Fibroblast of lung (primary cell): ENCODE measurements at regions not wholly inside any gene's neighbourhood (a gene's known extent, or its start where the extent isn't known, plus 50 kb on each side); places are given as distances from the start of the nearest gene placed in this dataset.

Experiments
- DNase-seq, 2 donors: peaks; one replicate each; pipeline versions ENCODE4 v3.0.0 to v3.0.0-alpha.2; 2010; ENCODE audit warnings: low read depth in 2 of 2
- H2AFZ ChIP-seq: 2 replicates; pipeline ENCODE4 v1.5.1; 2012; ENCODE audit warnings: low read length, control low read depth, inconsistent platforms
- H3K27ac ChIP-seq: 2 replicates; pipeline ENCODE4 v1.5.1; 2011; ENCODE audit warnings: low read length, control low read depth; ENCODE audit not compliant: insufficient read depth
- H3K27me3 ChIP-seq: 2 replicates; pipeline ENCODE4 v1.5.1; 2011; ENCODE audit warnings: mild to moderate bottlenecking, low read length; ENCODE audit not compliant: control insufficient read depth, insufficient read depth
- H3K36me3 ChIP-seq: 2 replicates; pipeline ENCODE4 v1.5.1; 2011; ENCODE audit warnings: low read length; ENCODE audit not compliant: control insufficient read depth, insufficient read depth
- H3K4me1 ChIP-seq: 2 replicates; pipeline ENCODE4 v1.5.1; 2011; ENCODE audit warnings: low read length; ENCODE audit not compliant: control insufficient read depth, insufficient read depth; ENCODE audit errors: extremely low read depth
- H3K4me2 ChIP-seq: 2 replicates; pipeline ENCODE4 v1.5.1; 2011; ENCODE audit warnings: low read length, control low read depth; ENCODE audit not compliant: insufficient read depth; ENCODE audit errors: extremely low read depth
- H3K4me3 ChIP-seq, 4 experiments: fragments of 200-600 bp in 1 of 4; sonication (generic) in 1 of 4; replicated peaks in 1 of 4; 2 replicates each; pipeline ENCODE4 v1.5.1; 2011 to 2016; ENCODE audit warnings: low read length in 4 of 4, low read depth in 3 of 4, mild to moderate bottlenecking in 3 of 4, control low read depth in 2 of 4, inconsistent platforms in 1 of 4, mixed read lengths in 1 of 4; ENCODE audit not compliant: insufficient read depth in 1 of 4; ENCODE audit errors: control extremely low read depth in 1 of 4
- H3K79me2 ChIP-seq: 2 replicates; pipeline ENCODE4 v1.5.1; 2012; ENCODE audit warnings: mild to moderate bottlenecking, low read length, inconsistent platforms; ENCODE audit not compliant: control insufficient read depth, insufficient read depth
- H3K9ac ChIP-seq: 2 replicates; pipeline ENCODE4 v1.5.1; 2011; ENCODE audit warnings: mild to moderate bottlenecking, low read length, control low read depth; ENCODE audit not compliant: insufficient read depth
- H3K9me3 ChIP-seq: 2 replicates; pipeline ENCODE4 v1.5.1; 2012; ENCODE audit warnings: low read depth, low read length; ENCODE audit not compliant: control insufficient read depth, insufficient read depth
- H4K20me1 ChIP-seq: 2 replicates; pipeline ENCODE4 v1.5.1; 2011; ENCODE audit warnings: low read length; ENCODE audit not compliant: control insufficient read depth, insufficient read depth; ENCODE audit errors: extremely low read depth
- CTCF ChIP-seq, 2 donors: IDR thresholded peaks in 1 of 2; conservative IDR thresholded peaks in 1 of 2; 1 replicate in 1 of 2; 2 replicates in 1 of 2; pipeline ENCODE4 v1.5.1; 2011 to 2012; ENCODE audit warnings: low read length in 2 of 2, control low read depth in 1 of 2, inconsistent platforms in 1 of 2, low read depth in 1 of 2, mild to moderate bottlenecking in 1 of 2
- EZH2 ChIP-seq: IDR thresholded peaks from 2 replicates; pipeline ENCODE4 v1.5.1; 2012; ENCODE audit warnings: low read length, control low read depth, mild to moderate bottlenecking; ENCODE audit errors: missing control alignments

DNA sequence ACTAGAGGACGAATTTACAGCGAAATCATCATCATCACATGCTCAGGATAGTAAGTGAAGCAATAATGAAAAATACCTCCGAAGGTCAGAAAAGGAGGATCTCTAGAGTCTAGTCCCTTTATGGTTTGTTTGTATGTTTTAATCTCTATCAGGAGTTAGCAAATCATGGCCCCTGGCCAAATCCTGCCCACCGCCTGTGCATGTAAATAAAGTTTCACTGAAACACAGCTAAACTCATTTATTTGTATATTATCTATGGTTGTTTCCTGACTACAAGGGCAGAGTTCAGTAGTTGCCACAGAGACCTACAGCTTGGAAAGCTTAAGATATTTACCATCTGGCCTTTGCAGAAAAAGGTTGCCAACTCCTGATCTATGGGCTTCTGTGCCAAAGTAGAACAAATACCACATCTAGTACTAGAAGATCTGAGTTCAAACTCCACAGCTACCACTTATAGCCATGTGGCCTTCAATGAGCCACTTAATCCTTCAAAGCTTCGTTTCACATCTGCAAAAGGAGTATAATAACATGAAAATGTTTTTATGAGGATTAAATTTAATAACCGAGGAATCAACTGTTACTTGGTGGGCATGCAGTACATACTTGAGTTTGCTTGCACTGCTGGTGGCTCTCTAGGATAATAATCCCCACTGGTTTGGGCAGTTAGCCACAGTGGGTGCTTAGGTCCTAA is 94.0 kb upstream of the KIF26B start:
- Histone ChIP-seq H3K27ac (no peak overlapping the region), H3K79me2 (no peaks in the 10 kb centered on the region), H3K36me3 (no peaks in the 10 kb centered on the region), H3K27me3 (no peaks in the 10 kb centered on the region), H2AFZ (no peak overlapping the region), H3K9me3 (no peaks in the 10 kb centered on the region), H3K4me3 (no peak overlapping the region), H3K9ac (no peak overlapping the region), H3K4me1 (no peaks in the 10 kb centered on the region), H3K4me2 (no peak overlapping the region), H4K20me1 (no peaks in the 10 kb centered on the region)
- DNase-seq, result peak in 1 of 2 donors; percentile 85
- TF ChIP-seq EZH2, result no peak
- no peak for TF ChIP-seq CTCF (conservative IDR thresholded peaks at IDR 0.05 in 1 of 2, IDR thresholded peaks at IDR 0.05 in 1 of 2; ENCODE audit: low read depth in 1 of 2, low read length in 2 of 2)

DNA sequence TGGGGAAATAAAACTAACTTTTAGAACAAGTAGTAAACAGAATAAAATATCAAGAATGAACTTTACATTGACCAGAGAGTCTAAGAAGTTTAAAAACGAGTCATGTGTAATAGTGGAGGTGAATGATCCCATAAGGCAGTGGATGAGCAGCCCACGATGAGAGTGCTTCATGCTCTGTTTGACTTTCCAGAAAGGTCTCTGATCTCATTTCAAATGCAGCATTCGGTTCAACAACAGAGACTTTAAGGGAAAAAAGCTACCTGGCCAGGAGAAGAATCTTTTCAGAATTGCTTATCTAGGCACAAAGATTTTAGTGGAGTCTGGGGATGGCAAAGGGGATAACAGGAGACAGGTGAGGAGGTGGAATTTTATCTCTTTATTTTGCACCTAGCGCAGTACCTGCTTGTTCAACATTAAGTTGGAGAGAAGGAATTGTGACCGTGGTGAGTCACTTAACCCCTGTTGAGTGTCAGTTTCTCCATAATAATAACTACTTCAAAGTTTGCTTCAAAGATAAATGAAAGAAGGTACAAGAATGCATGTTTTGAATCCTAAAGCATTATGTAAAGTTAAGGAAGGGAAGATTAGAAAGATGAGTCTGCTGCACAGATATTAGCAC is 94.9 kb upstream of the KIF26B start:
- no peak overlapping the region for H3K4me3 ChIP-seq
- TF ChIP-seq EZH2 (no peak), CTCF (conservative IDR thresholded peaks at IDR 0.05 in 1 of 2, IDR thresholded peaks at IDR 0.05 in 1 of 2; ENCODE audit: low read depth in 1 of 2, low read length in 2 of 2) (no peak)
- no peaks in the 10 kb centered on the region for H3K4me1 ChIP-seq
- H3K36me3 ChIP-seq, result no peaks in the 10 kb centered on the region
- no peaks in the 10 kb centered on the region for H3K79me2 ChIP-seq
- no peaks in the 10 kb centered on the region for H3K27me3 ChIP-seq
- H2AFZ ChIP-seq, result no peak overlapping the region
- no peaks in the 10 kb centered on the region for H3K9me3 ChIP-seq
- no peak overlapping the region for H3K27ac ChIP-seq
- DNase-seq, result no peak
- no peak overlapping the region for H3K4me2 ChIP-seq
- H3K9ac ChIP-seq, result no peak overlapping the region
- no peaks in the 10 kb centered on the region for H4K20me1 ChIP-seq

GRCh38 chr1:245058882-245059281 is 95.9 kb upstream of the KIF26B start:
- DNase-seq, result no peak
- Histone ChIP-seq H3K4me1 (no peaks in the 10 kb centered on the region), H3K79me2 (no peaks in the 10 kb centered on the region), H2AFZ (no peak overlapping the region), H3K9me3 (no peaks in the 10 kb centered on the region), H3K9ac (no peak overlapping the region), H3K27me3 (no peaks in the 10 kb centered on the region), H3K4me2 (no peak overlapping the region), H3K36me3 (no peaks in the 10 kb centered on the region), H3K4me3 (no peak overlapping the region), H3K27ac (no peak overlapping the region), H4K20me1 (no peaks in the 10 kb centered on the region)
- no peak for TF ChIP-seq CTCF (conservative IDR thresholded peaks at IDR 0.05 in 1 of 2, IDR thresholded peaks at IDR 0.05 in 1 of 2; ENCODE audit: low read depth in 1 of 2, low read length in 2 of 2)
- TF ChIP-seq EZH2, result no peak
